HS-27A (cell line): ENCODE measurements at regions not wholly inside any gene's neighbourhood (a gene's known extent, or its start where the extent isn't known, plus 50 kb on each side); places are given as distances from the start of the nearest gene placed in this dataset.
"Not testable (repeated sequence)": the region's sequence is repeated elsewhere in the genome, so short reads cannot be mapped to it uniquely, and the experiment has no call there.

Experiments
- DNase-seq: peaks from one replicate; pipeline ENCODE4 v3.0.0-alpha.2; 2012; ENCODE audit warnings: low read depth, missing footprints

DNA sequence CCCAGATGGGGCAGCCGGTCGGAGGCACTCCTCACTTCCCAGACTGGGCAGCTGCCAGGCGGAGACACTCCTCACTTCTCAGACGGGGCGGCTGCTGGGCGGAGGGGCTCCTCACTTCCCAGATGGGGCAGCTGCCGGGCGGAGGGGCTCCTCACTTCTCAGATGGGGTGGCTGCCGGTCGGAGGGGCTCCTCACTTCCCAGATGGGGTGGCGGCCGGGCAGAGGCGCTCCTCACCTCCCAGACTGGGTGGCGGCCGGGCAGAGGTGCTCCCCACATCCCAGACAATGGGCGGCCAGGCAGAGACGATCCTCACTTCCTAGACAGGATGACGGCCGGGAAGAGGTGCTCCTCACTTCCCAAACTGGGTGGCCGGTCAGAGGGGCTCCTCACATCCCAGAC is 55.2 kb upstream of the DHRS4 start:
- DNase-seq = not testable (repeated sequence)

DNA sequence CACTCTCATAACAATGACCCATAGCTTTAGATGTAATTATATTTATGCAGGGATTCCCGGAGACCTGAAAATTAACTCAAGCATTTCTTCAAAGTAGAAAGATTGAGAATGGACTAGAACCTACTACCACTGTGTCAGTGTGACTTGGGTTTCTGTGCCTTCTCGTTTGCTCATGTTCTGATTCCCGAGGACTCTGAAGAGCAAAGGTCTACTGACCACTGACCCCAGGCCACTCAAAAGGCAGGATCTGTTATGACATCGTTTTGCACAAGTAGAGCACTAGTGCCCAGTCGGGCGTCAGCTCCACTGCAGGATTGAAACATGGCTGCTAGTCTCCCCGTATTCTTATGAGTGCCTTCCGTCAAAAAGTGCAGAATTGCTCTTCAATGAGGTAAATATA is 53.8 kb upstream of the DHRS4 start:
- DNase-seq = no peak

DNA sequence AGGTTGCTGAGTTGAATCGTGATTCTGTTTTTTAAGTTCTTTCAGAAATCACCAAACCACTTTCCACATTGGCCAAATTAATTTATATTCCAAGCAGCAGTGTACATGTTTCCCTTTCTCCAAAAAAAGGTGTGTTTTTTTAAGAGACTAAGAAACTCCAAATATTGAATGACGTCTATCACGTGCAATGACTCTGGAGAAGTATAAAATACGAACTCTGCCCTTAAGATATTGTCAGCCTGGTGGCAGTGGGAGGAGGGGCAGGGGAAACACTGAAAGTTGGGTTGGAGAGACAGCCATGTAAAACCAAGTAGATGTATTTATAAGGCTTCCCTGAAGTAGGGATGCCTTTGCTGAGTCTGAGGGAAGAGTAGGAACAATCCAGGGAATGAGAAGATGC is 50.1 kb upstream of the DHRS4 start:
- no peak for DNase-seq
